Endothelial cell of umbilical vein (primary cell): ENCODE measurements at regions not wholly inside any gene's neighbourhood (a gene's known extent, or its start where the extent isn't known, plus 50 kb on each side); places are given as distances from the start of the nearest gene placed in this dataset.

Experiments
- BruUV-seq: library from RNA; stranded (reverse); fragments of 400-500 nt; replicated peaks from 2 replicates; lab custom pipeline; 2021; lab: Mats Ljungman, UMichigan
- CTCF ChIA-PET: fragments of 300-600, 350-600 bp; sonication (Branson Sonifier 250); formaldehyde crosslinking; loops from one replicate; lab custom pipeline; 2021; ENCODE audit warnings: antibody characterized with exemption, inconsistent platforms; lab: Charles Lee
- POLR2A ChIA-PET: fragments of 300-600, 350-600 bp; sonication (Branson Sonifier 250); formaldehyde crosslinking; loops from one replicate; lab custom pipeline; 2021; ENCODE audit warnings: antibody characterized with exemption, inconsistent platforms; lab: Charles Lee
- DNase-seq: peaks from one replicate; pipeline ENCODE4 v3.0.0-alpha.2; 2011; ENCODE audit warnings: low read depth, low spot score
- FAIRE-seq: peaks from 2 replicates; lab custom pipeline; 2011; peaks lifted over from hg19 to GRCh38; lab: Jason Lieb, UNC
- H2AFZ ChIP-seq: 2 replicates; pipeline ENCODE4 v1.6.0; 2012; ENCODE audit warnings: low read depth, low read length, control low read depth, inconsistent platforms
- H3K27ac ChIP-seq: 2 replicates; pipeline ENCODE4 v1.5.1; 2011; ENCODE audit warnings: low read depth, mild to moderate bottlenecking, control low read depth, low read length, moderate library complexity; ENCODE audit not compliant: insufficient read depth
- H3K27me3 ChIP-seq, 2 experiments: 2 replicates each; pipeline versions ENCODE4 v1.6.0 to v1.6.1; 2011; ENCODE audit warnings: low read length in 2 of 2, mixed read lengths in 1 of 2; ENCODE audit not compliant: control insufficient read depth in 2 of 2, insufficient read depth in 2 of 2
- H3K36me3 ChIP-seq, 2 experiments: 2 replicates in 1 of 2; 3 replicates in 1 of 2; pipeline ENCODE4 v1.5.1; 2011; ENCODE audit warnings: low read length in 2 of 2, mild to moderate bottlenecking in 1 of 2, moderate library complexity in 1 of 2; ENCODE audit not compliant: control insufficient read depth in 2 of 2, insufficient read depth in 2 of 2; ENCODE audit errors: extremely low read depth in 1 of 2
- H3K4me1 ChIP-seq: 3 replicates; pipeline ENCODE4 v1.5.1; 2011; ENCODE audit warnings: mild to moderate bottlenecking, low read length; ENCODE audit not compliant: control insufficient read depth, insufficient read depth; ENCODE audit errors: extremely low read depth
- H3K4me2 ChIP-seq: 2 replicates; pipeline ENCODE4 v1.6.1; 2011; ENCODE audit warnings: low read length, control low read depth, mixed read lengths; ENCODE audit not compliant: insufficient read depth
- H3K4me3 ChIP-seq, 3 experiments: fragments of 200-600 bp in 1 of 3; sonication (generic), shearing (Covaris generic) in 1 of 3; replicated peaks in 1 of 3; 2 replicates each; pipeline ENCODE4 v1.5.1; 2011 to 2016; ENCODE audit warnings: control low read depth in 3 of 3, low read length in 3 of 3, mild to moderate bottlenecking in 2 of 3, inconsistent platforms in 1 of 3, low read depth in 1 of 3, moderate library complexity in 1 of 3; ENCODE audit not compliant: insufficient read depth in 1 of 3
- H3K79me2 ChIP-seq: 2 replicates; pipeline ENCODE4 v1.6.0; 2012; ENCODE audit warnings: low read length, inconsistent platforms; ENCODE audit not compliant: control insufficient read depth, insufficient read depth
- H3K9ac ChIP-seq: replicated peaks from 2 replicates; pipeline ENCODE3; 2011; ENCODE audit warnings: low read length, control low read depth; ENCODE audit not compliant: insufficient read depth; ENCODE audit errors: extremely low read depth
- H3K9me1 ChIP-seq: replicated peaks from 3 replicates; pipeline ENCODE4 v1.6.0; 2011; ENCODE audit warnings: mild to moderate bottlenecking, low read length; ENCODE audit not compliant: control insufficient read depth, insufficient read depth; ENCODE audit errors: extremely low read depth
- H3K9me3 ChIP-seq: replicated peaks from 2 replicates; pipeline ENCODE4 v1.5.1; 2012; ENCODE audit warnings: low read length, inconsistent platforms; ENCODE audit not compliant: control insufficient read depth, insufficient read depth
- H4K20me1 ChIP-seq: replicated peaks from 2 replicates; pipeline ENCODE3; 2011; ENCODE audit warnings: mild to moderate bottlenecking, low read length; ENCODE audit not compliant: control insufficient read depth, insufficient read depth; ENCODE audit errors: extremely low read depth
- CTCF ChIP-seq, 2 donors: IDR thresholded peaks; 1 replicate in 1 of 2; 2 replicates in 1 of 2; pipeline ENCODE4 v1.5.1; 2011; ENCODE audit warnings: low read length in 2 of 2, mild to moderate bottlenecking in 2 of 2, moderate library complexity in 2 of 2, control low read depth in 1 of 2, inconsistent platforms in 1 of 2, low read depth in 1 of 2; ENCODE audit not compliant: insufficient read depth in 1 of 2; ENCODE audit errors: extremely low read depth in 1 of 2
- EZH2 ChIP-seq: IDR thresholded peaks from 2 replicates; pipeline ENCODE4 v1.6.1; 2012; ENCODE audit warnings: borderline replicate concordance, low read depth, mild to moderate bottlenecking, moderate library complexity, low read length, inconsistent platforms; ENCODE audit not compliant: severe bottlenecking
- FOS ChIP-seq: IDR thresholded peaks from 2 replicates; pipeline ENCODE4 v1.6.1; 2011; ENCODE audit warnings: mild to moderate bottlenecking, low read length, moderate library complexity, borderline replicate concordance; ENCODE audit not compliant: insufficient read depth
- GATA2 ChIP-seq: IDR thresholded peaks from 2 replicates; pipeline ENCODE4 v1.7.0; 2011; ENCODE audit warnings: low read depth, mild to moderate bottlenecking, moderate library complexity, mixed read lengths, low read length; ENCODE audit not compliant: insufficient read length, insufficient read depth
- JUN ChIP-seq: IDR thresholded peaks from 2 replicates; pipeline ENCODE4 v1.6.1; 2011; ENCODE audit warnings: borderline replicate concordance, low read depth; ENCODE audit not compliant: insufficient read length, insufficient read depth
- MYC ChIP-seq: IDR thresholded peaks from one replicate; pipeline ENCODE4 v1.6.1; 2011; ENCODE audit warnings: mild to moderate bottlenecking, low read depth, low read length
- POLR2A ChIP-seq: IDR thresholded peaks from 2 replicates; pipeline ENCODE4 v1.6.1; 2012; ENCODE audit warnings: low read depth, mild to moderate bottlenecking, control low read depth, low read length
- POLR2AphosphoS5 ChIP-seq: IDR thresholded peaks from 2 replicates; pipeline ENCODE4 v1.6.1; 2012; ENCODE audit warnings: low read depth, mild to moderate bottlenecking, control low read depth, low read length, moderate library complexity; ENCODE audit not compliant: insufficient read depth
- dilution Hi-C: fragments of 300-500 bp; cut with MboI; formaldehyde crosslinking; loops from one replicate; pipeline ENCODE4 v1.15.0; 2019; ENCODE audit warnings: low sequenced_read_pairs; ENCODE audit not compliant: extremely low pct_ligation_motif_present
- intact Hi-C: fragments of 100-400 bp; cut with micrococcal nuclease; formaldehyde crosslinking; loops from one replicate; pipeline ENCODE4 v1.10.0; 2022
- TF ChIP-seq, protein P1 (sequence below): IDR thresholded peaks from 2 replicates; pipeline ENCODE4 v1.6.1; 2011; ENCODE audit not compliant: insufficient read depth, insufficient read length

- CTCF ChIA-PET = interaction anchor here (0.7 to 4.5 kb wide), 51 partner anchors 8 to 1403 kb away, joined by 3 to 48 read pairs (median 4); partner anchors contain the start of gene PROX1
Measured at GRCh38 chr1:214123061-214123784, 135.4 kb downstream of the PROX1 start.

More at GRCh38 chr1:214123061-214123784, 135.4 kb downstream of the PROX1 start:
- POLR2A ChIA-PET = interaction anchor here (0.6 to 2.7 kb wide), 3 partner anchors 39 to 746 kb away, joined by 4 to 13 read pairs (median 7); partner anchors contain the start of gene PROX1
- dilution Hi-C loops = no loop called here
- BruUV-seq = no TSS peak
- peak overlapping the region; percentile 75 for H3K27ac ChIP-seq
- intact Hi-C loops = loop anchor here (1.0 kb wide), 6 partner anchors 121 to 1001 kb away; no protein-coding TSS in a partner anchor
- no peaks in the 10 kb centered on the region for H3K9me3 ChIP-seq
- H3K4me3 ChIP-seq = no peak overlapping the region
- peak; percentile 95 for FAIRE-seq
- no peaks in the 10 kb centered on the region for H4K20me1 ChIP-seq
- H3K36me3 ChIP-seq = no peaks in the 10 kb centered on the region
- H3K27me3 ChIP-seq = no peaks in the 10 kb centered on the region
- no peaks in the 10 kb centered on the region for H3K79me2 ChIP-seq
- H3K4me1 ChIP-seq = peaks cover 25% of the 10 kb centered on the region
- peak overlapping the region; percentile 73 for H2AFZ ChIP-seq
- H3K9me1 ChIP-seq = no peaks in the 10 kb centered on the region
- H3K4me2 ChIP-seq = peak overlapping the region; percentile 66
- H3K9ac ChIP-seq = no peak overlapping the region
- DNase-seq = peak; percentile 88
- TF ChIP-seq FOS = peak; percentile 60
- TF ChIP-seq POLR2AphosphoS5 = no peak
- TF ChIP-seq JUN = peak; percentile 24
- TF ChIP-seq POLR2A = no peak
- no peak for TF ChIP-seq MYC
- TF ChIP-seq GATA2 = no peak
- no peak for TF ChIP-seq EZH2
- TF ChIP-seq, protein P1, sequence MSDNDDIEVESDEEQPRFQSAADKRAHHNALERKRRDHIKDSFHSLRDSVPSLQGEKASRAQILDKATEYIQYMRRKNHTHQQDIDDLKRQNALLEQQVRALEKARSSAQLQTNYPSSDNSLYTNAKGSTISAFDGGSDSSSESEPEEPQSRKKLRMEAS = no peak
- peak; percentile 64 to 67 for TF ChIP-seq CTCF (IDR thresholded peaks at IDR 0.05; ENCODE audit: extremely low read depth in 1 of 2, insufficient read depth in 1 of 2, low read depth in 1 of 2, low read length in 2 of 2)
